GM12874 (cell line): ENCODE measurements at regions not wholly inside any gene's neighbourhood (a gene's known extent, or its start where the extent isn't known, plus 50 kb on each side); places are given as distances from the start of the nearest gene placed in this dataset.

ENCODE experiments used
- CTCF ChIP-seq: IDR thresholded peaks from 2 replicates; pipeline ENCODE4 v1.5.1; 2011; ENCODE audit warnings: low read depth, mild to moderate bottlenecking, control low read depth, low read length, moderate library complexity; ENCODE audit not compliant: insufficient read depth

GRCh38 chr16:47925811-47926460 lies 229.9 kb downstream of the ABCC12 start:
- no peak for TF ChIP-seq CTCF

GRCh38 chr16:47924950-47925349 lies 230.8 kb downstream of the ABCC12 start:
- no peak for TF ChIP-seq CTCF

- no peak for TF ChIP-seq CTCF
These were observed 234.3 kb downstream of the ABCC12 start for GRCh38 chr16:47921535-47921934.

- no peak for TF ChIP-seq CTCF
These were observed 235.1 kb downstream of the ABCC12 start for GRCh38 chr16:47920709-47921108.

GRCh38 chr16:47917118-47917517 lies 238.7 kb downstream of the ABCC12 start:
- TF ChIP-seq CTCF, result no peak

- no peak for TF ChIP-seq CTCF
These were observed 239.5 kb downstream of the ABCC12 start for GRCh38 chr16:47916266-47916665.

- no peak for TF ChIP-seq CTCF
These were observed 248.7 kb downstream of the ABCC12 start for GRCh38 chr16:47907109-47907508.

- TF ChIP-seq CTCF, result no peak
These were observed 250.0 kb downstream of the ABCC12 start for GRCh38 chr16:47905771-47906170.
